Esophagus squamous epithelium (tissue), 5 donors: ENCODE measurements at regions not wholly inside any gene's neighbourhood (a gene's known extent, or its start where the extent isn't known, plus 50 kb on each side); places are given as distances from the start of the nearest gene placed in this dataset.

Experiments used
- DNase-seq: peaks from one replicate; lab custom pipeline; 2025; lab: John Stamatoyannopoulos, UW
- H3K27ac ChIP-seq, 4 donors: fragments of 200-600 bp; sonication (generic); one replicate each; pipeline ENCODE4 v1.5.1; 2016 to 2019; ENCODE audit warnings: mild to moderate bottlenecking in 1 of 4
- H3K27me3 ChIP-seq, 4 donors: fragments of 200-600 bp; sonication (generic); 1 replicate in 3 of 4; 2 replicates in 1 of 4; pipeline versions ENCODE4 v1.5.1 to v1.6.0; 2017 to 2021; ENCODE audit warnings: antibody characterized with exemption in 1 of 4
- H3K36me3 ChIP-seq, 3 donors: fragments of 200-600 bp; sonication (generic); one replicate each; pipeline ENCODE4 v1.5.1; 2016 to 2019
- H3K4me1 ChIP-seq, 3 donors: fragments of 200-600 bp; sonication (generic); one replicate each; pipeline ENCODE4 v1.5.1; 2017 to 2019
- H3K4me3 ChIP-seq, 4 donors: fragments of 200-600 bp; sonication (generic); 1 replicate in 3 of 4; 2 replicates in 1 of 4; pipeline ENCODE4 v1.5.1; 2016 to 2019; ENCODE audit warnings: mild to moderate bottlenecking in 2 of 4, moderate library complexity in 1 of 4
- H3K9me3 ChIP-seq, 3 donors: fragments of 200-600 bp; sonication (generic); one replicate each; pipeline ENCODE4 v1.5.1; 2016 to 2019
- POLR2A ChIP-seq, 4 donors: fragments of 450-650 bp; IDR thresholded peaks; one replicate each; pipeline ENCODE4 v1.6.1; 2017; ENCODE audit warnings: antibody characterized with exemption in 4 of 4, mild to moderate bottlenecking in 4 of 4, moderate library complexity in 3 of 4
- WGBS, 2 donors: methylation state at CpG; one replicate each; pipeline ENCODE4 v1.1.5; 2018; 5-methylcytosine and 5-hydroxymethylcytosine counted together
- intact Hi-C: fragments of 100-400 bp; cut with DNase I; formaldehyde crosslinking; loops from one replicate; pipeline ENCODE4 v1.15.0; 2022
- TF ChIP-seq, protein P1 (sequence below), 6 experiments: fragments of 450-650 bp in 4 of 6; fragments of 200-600 bp in 2 of 6; sonication (generic) in 2 of 6; IDR thresholded peaks; one replicate each; pipeline ENCODE4 v1.5.1; 2016 to 2019; ENCODE audit warnings: antibody characterized with exemption in 6 of 6, mild to moderate bottlenecking in 4 of 6, moderate library complexity in 4 of 6
- donor health status: DM: yes; HTN: yes; CAD: no.

- 31 to 49% methylated on average over 3 of the region's 3 CpGs for WGBS, 2 donors
- TF ChIP-seq, protein P1, sequence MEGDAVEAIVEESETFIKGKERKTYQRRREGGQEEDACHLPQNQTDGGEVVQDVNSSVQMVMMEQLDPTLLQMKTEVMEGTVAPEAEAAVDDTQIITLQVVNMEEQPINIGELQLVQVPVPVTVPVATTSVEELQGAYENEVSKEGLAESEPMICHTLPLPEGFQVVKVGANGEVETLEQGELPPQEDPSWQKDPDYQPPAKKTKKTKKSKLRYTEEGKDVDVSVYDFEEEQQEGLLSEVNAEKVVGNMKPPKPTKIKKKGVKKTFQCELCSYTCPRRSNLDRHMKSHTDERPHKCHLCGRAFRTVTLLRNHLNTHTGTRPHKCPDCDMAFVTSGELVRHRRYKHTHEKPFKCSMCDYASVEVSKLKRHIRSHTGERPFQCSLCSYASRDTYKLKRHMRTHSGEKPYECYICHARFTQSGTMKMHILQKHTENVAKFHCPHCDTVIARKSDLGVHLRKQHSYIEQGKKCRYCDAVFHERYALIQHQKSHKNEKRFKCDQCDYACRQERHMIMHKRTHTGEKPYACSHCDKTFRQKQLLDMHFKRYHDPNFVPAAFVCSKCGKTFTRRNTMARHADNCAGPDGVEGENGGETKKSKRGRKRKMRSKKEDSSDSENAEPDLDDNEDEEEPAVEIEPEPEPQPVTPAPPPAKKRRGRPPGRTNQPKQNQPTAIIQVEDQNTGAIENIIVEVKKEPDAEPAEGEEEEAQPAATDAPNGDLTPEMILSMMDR (IDR thresholded peaks at IDR 0.05): no peak
- no peak for TF ChIP-seq POLR2A (IDR thresholded peaks at IDR 0.05)
- H3K4me3 ChIP-seq: no peak overlapping the region
- H3K27me3 ChIP-seq: no peaks in the 10 kb centered on the region
- intact Hi-C loops: no loop called here
- H3K9me3 ChIP-seq: no peaks in the 10 kb centered on the region
- H3K27ac ChIP-seq: no peak overlapping the region
- no peak for DNase-seq
- no peaks in the 10 kb centered on the region for H3K4me1 ChIP-seq
- H3K36me3 ChIP-seq: no peaks in the 10 kb centered on the region
Observed at GRCh38 chr1:98405581-98406074, 255.9 kb upstream of the SNX7 start.

- Histone ChIP-seq H3K36me3 (no peaks in the 10 kb centered on the region), H3K27ac (no peak overlapping the region), H3K9me3 (no peaks in the 10 kb centered on the region), H3K4me3 (no peak overlapping the region), H3K4me1 (no peaks in the 10 kb centered on the region), H3K27me3 (no peaks in the 10 kb centered on the region)
- TF ChIP-seq, protein P1 (IDR thresholded peaks at IDR 0.05): no peak
- TF ChIP-seq POLR2A (IDR thresholded peaks at IDR 0.05): no peak
- 84 to 85% methylated on average over 2 of the region's 2 CpGs for WGBS, 2 donors
- intact Hi-C loops: no loop called here
- DNase-seq: no peak
Observed at GRCh38 chr1:98404866-98405265, 256.7 kb upstream of the SNX7 start.

- H3K27ac ChIP-seq: no peak overlapping the region
- no peaks in the 10 kb centered on the region for H3K36me3 ChIP-seq
- TF ChIP-seq POLR2A (IDR thresholded peaks at IDR 0.05): no peak
- TF ChIP-seq, protein P1 (IDR thresholded peaks at IDR 0.05): no peak
- intact Hi-C loops: no loop called here
- H3K27me3 ChIP-seq: no peaks in the 10 kb centered on the region
- DNase-seq: no peak
- 50 to 61% methylated on average over 2 of the region's 2 CpGs for WGBS, 2 donors
- no peak overlapping the region for H3K4me3 ChIP-seq
- no peaks in the 10 kb centered on the region for H3K4me1 ChIP-seq
- H3K9me3 ChIP-seq: no peaks in the 10 kb centered on the region
Observed at GRCh38 chr1:98403963-98404480, 257.5 kb upstream of the SNX7 start.

DNA sequence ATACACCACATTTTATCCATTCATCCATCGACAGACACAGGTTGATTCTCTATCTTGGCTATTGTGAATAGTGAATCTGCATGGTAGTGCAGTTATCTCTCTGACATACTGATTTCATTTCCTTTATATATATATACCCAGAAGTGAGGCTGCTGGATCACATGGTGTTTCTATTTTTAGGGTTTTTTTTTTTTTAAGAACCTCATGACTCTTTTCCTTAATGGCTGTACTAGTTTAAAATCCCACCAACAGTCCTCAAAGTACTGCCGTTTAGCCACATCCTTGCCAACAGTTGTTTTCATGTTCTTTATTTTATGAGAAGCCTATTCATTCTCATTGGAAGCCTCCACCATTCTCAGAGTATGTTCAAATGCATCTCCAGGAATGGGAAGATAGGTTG, 258.7 kb upstream of the SNX7 start:
- Histone ChIP-seq H3K4me3 (no peak overlapping the region), H3K4me1 (no peaks in the 10 kb centered on the region), H3K36me3 (no peaks in the 10 kb centered on the region), H3K27me3 (no peaks in the 10 kb centered on the region), H3K9me3 (no peaks in the 10 kb centered on the region), H3K27ac (no peak overlapping the region)
- intact Hi-C loops: no loop called here
- WGBS, 2 donors: 26 to 44% methylated on average over 2 of the region's 2 CpGs
- TF ChIP-seq, protein P1 (IDR thresholded peaks at IDR 0.05): no peak
- TF ChIP-seq POLR2A (IDR thresholded peaks at IDR 0.05): no peak
- DNase-seq: no peak

- 87 to 88% methylated on average over 2 of the region's 2 CpGs for WGBS, 2 donors
- Histone ChIP-seq H3K36me3 (no peaks in the 10 kb centered on the region), H3K27ac (no peak overlapping the region), H3K4me3 (no peak overlapping the region), H3K27me3 (no peaks in the 10 kb centered on the region), H3K9me3 (no peaks in the 10 kb centered on the region), H3K4me1 (no peaks in the 10 kb centered on the region)
- TF ChIP-seq, protein P1 (IDR thresholded peaks at IDR 0.05): no peak
- no peak for TF ChIP-seq POLR2A (IDR thresholded peaks at IDR 0.05)
- DNase-seq: no peak
- intact Hi-C loops: no loop called here
Observed at GRCh38 chr1:98400446-98400845, 261.1 kb upstream of the SNX7 start.
